ENCODE measurements at regions not wholly inside any gene's neighbourhood (a gene's known extent, or its start where the extent isn't known, plus 50 kb on each side); places are given as distances from the start of the nearest gene placed in this dataset.

GRCh38 chr14:85391892-85392291 lies 138.1 kb upstream of the FLRT2 start:
- no peak for DNase-seq (ENCODE audit: low spot score)

GRCh38 chr14:85399186-85399585 lies 130.8 kb upstream of the FLRT2 start:
- DNase-seq (ENCODE audit: low spot score), result no peak

GRCh38 chr14:85400678-85401077 lies 129.3 kb upstream of the FLRT2 start:
- DNase-seq (ENCODE audit: low spot score), result no peak

GRCh38 chr14:85401384-85401783 lies 128.6 kb upstream of the FLRT2 start:
- DNase-seq (ENCODE audit: low spot score), result no peak

- no peak for DNase-seq (ENCODE audit: low spot score)
Observed at GRCh38 chr14:85402569-85403162, 127.3 kb upstream of the FLRT2 start.

- no peak for DNase-seq (ENCODE audit: low spot score)
Observed at GRCh38 chr14:85409481-85410210, 120.3 kb upstream of the FLRT2 start.

- no peak for DNase-seq (ENCODE audit: low spot score)
Observed at GRCh38 chr14:85412756-85413155, 117.2 kb upstream of the FLRT2 start.

GRCh38 chr14:85413836-85414526 lies 116.0 kb upstream of the FLRT2 start:
- DNase-seq (ENCODE audit: low spot score), result no peak

- DNase-seq (ENCODE audit: low spot score), result no peak
Observed at GRCh38 chr14:85415015-85415712, 114.8 kb upstream of the FLRT2 start.

- no peak for DNase-seq (ENCODE audit: low spot score)
Observed at GRCh38 chr14:85416771-85417170, 113.2 kb upstream of the FLRT2 start.

GRCh38 chr14:85417396-85417795 lies 112.5 kb upstream of the FLRT2 start:
- DNase-seq (ENCODE audit: low spot score), result no peak

GRCh38 chr14:85418721-85419120 lies 111.2 kb upstream of the FLRT2 start:
- DNase-seq (ENCODE audit: low spot score), result no peak

GRCh38 chr14:85420278-85420677 lies 109.7 kb upstream of the FLRT2 start:
- no peak for DNase-seq (ENCODE audit: low spot score)

- no peak for DNase-seq (ENCODE audit: low spot score)
Observed at GRCh38 chr14:85420707-85421106, 109.2 kb upstream of the FLRT2 start.

- DNase-seq (ENCODE audit: low spot score), result no peak
Observed at GRCh38 chr14:85421186-85421877, 108.6 kb upstream of the FLRT2 start.

GRCh38 chr14:85423889-85424288 lies 106.1 kb upstream of the FLRT2 start:
- no peak for DNase-seq (ENCODE audit: low spot score)

GRCh38 chr14:85425507-85425906 lies 104.4 kb upstream of the FLRT2 start:
- DNase-seq (ENCODE audit: low spot score), result no peak

- no peak for DNase-seq (ENCODE audit: low spot score)
Observed at GRCh38 chr14:85426068-85426935, 103.6 kb upstream of the FLRT2 start.

- DNase-seq (ENCODE audit: low spot score), result no peak
Observed at GRCh38 chr14:85428926-85429325, 101.0 kb upstream of the FLRT2 start.

- DNase-seq (ENCODE audit: low spot score), result no peak
Observed at GRCh38 chr14:85437148-85437547, 92.8 kb upstream of the FLRT2 start.

- DNase-seq (ENCODE audit: low spot score), result no peak
Observed at GRCh38 chr14:85438001-85438400, 91.9 kb upstream of the FLRT2 start.
